Neural cell (in vitro differentiated cells): ENCODE measurements at regions not wholly inside any gene's neighbourhood (a gene's known extent, or its start where the extent isn't known, plus 50 kb on each side); places are given as distances from the start of the nearest gene placed in this dataset.

ENCODE experiments used
- H2AFZ ChIP-seq: fragments of 200-600, 300-800 bp; sonication (generic), shearing (Covaris generic); 2 replicates; pipeline ENCODE4 v1.6.0; 2014; ENCODE audit warnings: low read depth, mild to moderate bottlenecking, antibody characterized with exemption, low read length, moderate library complexity
- H3F3A ChIP-seq: fragments of 200-600 bp; shearing (Covaris generic); 2 replicates; pipeline ENCODE4 v1.6.1; 2016; ENCODE audit warnings: mild to moderate bottlenecking, moderate library complexity, mixed read lengths, antibody characterized with exemption, low read length; ENCODE audit not compliant: insufficient read depth, poor library complexity, severe bottlenecking
- H3K27ac ChIP-seq: fragments of 200-600, 300-800 bp; sonication (generic), shearing (Covaris generic); 2 replicates; pipeline ENCODE4 v1.5.1; 2014; ENCODE audit warnings: mild to moderate bottlenecking, low read length, moderate library complexity
- H3K27me3 ChIP-seq: fragments of 300-800, 200-600 bp; sonication (generic), shearing (Covaris generic); 2 replicates; pipeline ENCODE4 v1.6.0; 2014; ENCODE audit warnings: mild to moderate bottlenecking, low read depth, low read length, moderate library complexity; ENCODE audit not compliant: insufficient read depth
- H3K36me3 ChIP-seq: fragments of 300-800, 200-600 bp; sonication (generic), shearing (Covaris generic); 2 replicates; pipeline ENCODE4 v1.5.1; 2014; ENCODE audit warnings: mild to moderate bottlenecking, antibody characterized with exemption, low read length, moderate library complexity; ENCODE audit not compliant: insufficient read depth
- H3K4me2 ChIP-seq: fragments of 300-800, 200-600 bp; sonication (generic), shearing (Covaris generic); 2 replicates; pipeline ENCODE4 v1.6.0; 2014; ENCODE audit warnings: mild to moderate bottlenecking, low read length
- H3K4me3 ChIP-seq: fragments of 300-800, 200-600 bp; sonication (generic), shearing (Covaris generic); 2 replicates; pipeline ENCODE4 v1.5.1; 2014; ENCODE audit warnings: mild to moderate bottlenecking, low read length, moderate library complexity
- H3K79me2 ChIP-seq: fragments of 200-600 bp; shearing (Covaris generic); replicated peaks from 2 replicates; pipeline ENCODE4 v1.6.0; 2014; ENCODE audit warnings: mild to moderate bottlenecking, low read length, moderate library complexity; ENCODE audit not compliant: insufficient read depth
- H3K9ac ChIP-seq: fragments of 300-800, 200-600 bp; sonication (generic), shearing (Covaris generic); 2 replicates; pipeline ENCODE4 v1.6.1; 2016; ENCODE audit warnings: mild to moderate bottlenecking, low read length, mixed read lengths
- H3K9me2 ChIP-seq: fragments of 200-600 bp; shearing (Covaris generic); 2 replicates; pipeline ENCODE4 v1.6.1; 2016; ENCODE audit warnings: mild to moderate bottlenecking, low read length, mixed read lengths; ENCODE audit not compliant: insufficient read depth
- H3K9me3 ChIP-seq: fragments of 200-600, 300-800 bp; sonication (generic), shearing (Covaris generic); 2 replicates; pipeline ENCODE4 v1.6.1; 2016; ENCODE audit warnings: mild to moderate bottlenecking, mixed run types, low read length, moderate library complexity, mixed read lengths
- H4K20me1 ChIP-seq: fragments of 200-600 bp; shearing (Covaris generic); 2 replicates; pipeline ENCODE4 v1.6.1; 2016; ENCODE audit warnings: mild to moderate bottlenecking, mixed run types; ENCODE audit not compliant: insufficient read depth
- EP300 ChIP-seq: fragments of 450-650 bp; conservative IDR thresholded peaks from 2 replicates; pipeline ENCODE4 v1.6.1; 2014; ENCODE audit warnings: antibody characterized with exemption, mild to moderate bottlenecking, moderate library complexity; ENCODE audit not compliant: poor library complexity, severe bottlenecking
- EZH2 ChIP-seq: fragments of 200-600, 300-800 bp; shearing (Covaris generic), sonication (generic); IDR thresholded peaks from 2 replicates; pipeline ENCODE4 v1.6.1; 2014; ENCODE audit warnings: antibody characterized with exemption, low read length, borderline replicate concordance, mild to moderate bottlenecking; ENCODE audit not compliant: insufficient read depth, poor library complexity, severe bottlenecking
- MXI1 ChIP-seq: fragments of 450-650 bp; conservative IDR thresholded peaks from 2 replicates; pipeline ENCODE4 v1.6.1; 2014; ENCODE audit warnings: antibody characterized with exemption, mild to moderate bottlenecking; ENCODE audit not compliant: poor library complexity, severe bottlenecking
- POLR2AphosphoS5 ChIP-seq: IDR thresholded peaks from 2 replicates; pipeline ENCODE4 v1.6.1; 2012
- RAD21 ChIP-seq: fragments of 450-650 bp; conservative IDR thresholded peaks from 2 replicates; pipeline ENCODE4 v1.6.1; 2014; ENCODE audit warnings: antibody characterized with exemption, mild to moderate bottlenecking, moderate library complexity
- REST ChIP-seq: IDR thresholded peaks from 2 replicates; pipeline ENCODE4 v1.6.1; 2012; ENCODE audit warnings: borderline replicate concordance
- SMC3 ChIP-seq: fragments of 450-650 bp; conservative IDR thresholded peaks from 2 replicates; pipeline ENCODE4 v1.6.1; 2014; ENCODE audit warnings: antibody characterized with exemption, mild to moderate bottlenecking, moderate library complexity; ENCODE audit not compliant: poor library complexity
- TAF1 ChIP-seq: IDR thresholded peaks from 2 replicates; pipeline ENCODE4 v1.6.1; 2012; ENCODE audit warnings: low read depth
- TF ChIP-seq, protein P1 (sequence below): fragments of 450-650 bp; IDR thresholded peaks from 2 replicates; pipeline ENCODE4 v1.5.1; 2014; ENCODE audit warnings: antibody characterized with exemption, mild to moderate bottlenecking, moderate library complexity; ENCODE audit not compliant: poor library complexity, severe bottlenecking

- no peaks in the 10 kb centered on the region for H3K27me3 ChIP-seq
- H3F3A ChIP-seq = no peaks in the 10 kb centered on the region
- H2AFZ ChIP-seq = no peak overlapping the region
- no peak overlapping the region for H3K9ac ChIP-seq
- no peaks in the 10 kb centered on the region for H3K9me2 ChIP-seq
- H3K4me2 ChIP-seq = no peak overlapping the region
- H3K4me3 ChIP-seq = no peak overlapping the region
- H3K27ac ChIP-seq = no peak overlapping the region
- no peaks in the 10 kb centered on the region for H4K20me1 ChIP-seq
- H3K79me2 ChIP-seq = no peaks in the 10 kb centered on the region
- TF ChIP-seq EZH2 (no peak), TAF1 (no peak), RAD21 (no peak), EP300 (no peak), SMC3 (no peak), POLR2AphosphoS5 (no peak), REST (no peak), MXI1 (no peak)
- TF ChIP-seq, protein P1, sequence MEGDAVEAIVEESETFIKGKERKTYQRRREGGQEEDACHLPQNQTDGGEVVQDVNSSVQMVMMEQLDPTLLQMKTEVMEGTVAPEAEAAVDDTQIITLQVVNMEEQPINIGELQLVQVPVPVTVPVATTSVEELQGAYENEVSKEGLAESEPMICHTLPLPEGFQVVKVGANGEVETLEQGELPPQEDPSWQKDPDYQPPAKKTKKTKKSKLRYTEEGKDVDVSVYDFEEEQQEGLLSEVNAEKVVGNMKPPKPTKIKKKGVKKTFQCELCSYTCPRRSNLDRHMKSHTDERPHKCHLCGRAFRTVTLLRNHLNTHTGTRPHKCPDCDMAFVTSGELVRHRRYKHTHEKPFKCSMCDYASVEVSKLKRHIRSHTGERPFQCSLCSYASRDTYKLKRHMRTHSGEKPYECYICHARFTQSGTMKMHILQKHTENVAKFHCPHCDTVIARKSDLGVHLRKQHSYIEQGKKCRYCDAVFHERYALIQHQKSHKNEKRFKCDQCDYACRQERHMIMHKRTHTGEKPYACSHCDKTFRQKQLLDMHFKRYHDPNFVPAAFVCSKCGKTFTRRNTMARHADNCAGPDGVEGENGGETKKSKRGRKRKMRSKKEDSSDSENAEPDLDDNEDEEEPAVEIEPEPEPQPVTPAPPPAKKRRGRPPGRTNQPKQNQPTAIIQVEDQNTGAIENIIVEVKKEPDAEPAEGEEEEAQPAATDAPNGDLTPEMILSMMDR = no peak
- H3K9me3 ChIP-seq = no peaks in the 10 kb centered on the region
- H3K36me3 ChIP-seq = no peaks in the 10 kb centered on the region
Observed at GRCh38 chr4:156660465-156660864, 311.1 kb downstream of the PDGFC start.

DNA sequence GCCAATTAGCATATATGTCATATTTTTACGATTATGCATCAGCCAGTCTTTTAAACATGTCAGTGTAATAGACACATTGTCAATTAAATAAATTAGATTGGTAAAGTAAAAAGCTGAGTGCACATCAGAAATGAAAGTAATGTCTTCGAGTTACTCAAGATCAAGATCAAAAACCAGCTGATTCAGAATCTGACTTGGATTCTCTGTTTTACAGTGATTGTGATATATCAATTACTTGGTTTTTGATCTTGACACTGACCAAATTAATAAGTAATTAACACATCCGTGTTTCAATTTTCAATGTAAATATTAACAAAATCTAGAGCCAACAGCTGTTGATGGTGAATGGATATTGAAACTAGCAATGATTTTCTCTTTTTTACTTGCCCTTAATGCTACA is 311.6 kb downstream of the PDGFC start:
- Histone ChIP-seq H3F3A (no peaks in the 10 kb centered on the region), H3K9me2 (no peaks in the 10 kb centered on the region), H3K9me3 (no peaks in the 10 kb centered on the region), H3K4me2 (no peak overlapping the region), H4K20me1 (no peaks in the 10 kb centered on the region), H3K36me3 (no peaks in the 10 kb centered on the region), H3K9ac (no peak overlapping the region), H3K4me3 (no peak overlapping the region), H3K79me2 (no peaks in the 10 kb centered on the region), H3K27ac (no peak overlapping the region), H2AFZ (no peak overlapping the region), H3K27me3 (no peaks in the 10 kb centered on the region)
- no peak for TF ChIP-seq EZH2
- TF ChIP-seq REST = no peak
- TF ChIP-seq TAF1 = no peak
- no peak for TF ChIP-seq MXI1
- no peak for TF ChIP-seq POLR2AphosphoS5
- no peak for TF ChIP-seq EP300
- TF ChIP-seq RAD21 = no peak
- TF ChIP-seq, protein P1 = no peak
- no peak for TF ChIP-seq SMC3
